ENCODE measurements at regions not wholly inside any gene's neighbourhood (a gene's known extent, or its start where the extent isn't known, plus 50 kb on each side); places are given as distances from the start of the nearest gene placed in this dataset.

- Histone ChIP-seq H3K9me3 (ENCODE audit: insufficient read depth in 2 of 2, low read depth in 1 of 2, low read length in 1 of 2) (no peaks in the 10 kb centered on the region), H3K56ac (replicated peaks; ENCODE audit: insufficient read length, low read depth, low read length) (no peak overlapping the region), H2BK20ac (ENCODE audit: low read length) (no peak overlapping the region), H4K20me1 (replicated peaks in 1 of 2; ENCODE audit: control insufficient read depth in 1 of 2, insufficient read depth in 2 of 2, low read length in 2 of 2) (no peaks in the 10 kb centered on the region), H2BK120ac (replicated peaks; ENCODE audit: low read depth, low read length) (no peak overlapping the region), H3K79me2 (ENCODE audit: control insufficient read depth in 1 of 2, insufficient read depth in 2 of 2, low read length in 2 of 2) (no peaks in the 10 kb centered on the region), H2BK15ac (ENCODE audit: low read length) (no peak overlapping the region), H3K9ac (replicated peaks in 1 of 4; ENCODE audit: extremely low read depth in 1 of 4, low read depth in 3 of 4, low read length in 3 of 4) (no peak overlapping the region), H3K36me3 (ENCODE audit: control insufficient read depth in 2 of 4, insufficient read depth in 4 of 4, low read length in 3 of 4) (no peaks in the 10 kb centered on the region), H3K18ac (ENCODE audit: extremely low read depth, low read length) (no peak overlapping the region), H2AK5ac (ENCODE audit: low read depth, low read length) (no peak overlapping the region), H2BK12ac (ENCODE audit: low read depth, low read length) (no peak overlapping the region), H3K23me2 (ENCODE audit: low read depth, low read length) (no peaks in the 10 kb centered on the region), H3K27ac (ENCODE audit: low read depth, low read length) (no peak overlapping the region), H3K79me1 (ENCODE audit: low read depth, low read length) (no peaks in the 10 kb centered on the region; the same call in 1 of the 2 replicates), H2BK5ac (ENCODE audit: low read depth, low read length) (no peak overlapping the region), H4K91ac (replicated peaks; ENCODE audit: insufficient read length, low read length) (no peak overlapping the region), H3K4me2 (ENCODE audit: insufficient read depth in 1 of 2, low read depth in 2 of 2, low read length in 2 of 2) (no peak overlapping the region), H3K4ac (replicated peaks; ENCODE audit: insufficient read length, low read depth, low read length) (no peak overlapping the region), H3K27me3 (replicated peaks in 1 of 4; ENCODE audit: control insufficient read depth in 3 of 4, extremely low read depth in 1 of 4, insufficient read depth in 3 of 4, low read length in 3 of 4) (no peaks in the 10 kb centered on the region; a peak in 2 of 7 replicates), H4K5ac (ENCODE audit: insufficient read length, low read depth, low read length) (no peak overlapping the region), H3K23ac (ENCODE audit: insufficient read length) (no peak overlapping the region), H2AFZ (ENCODE audit: low read length) (no peak overlapping the region), H4K8ac (ENCODE audit: extremely low read depth, insufficient read depth, low read length) (no peak overlapping the region), H3K4me1 (replicated peaks in 1 of 4; ENCODE audit: control insufficient read depth in 3 of 4, insufficient read depth in 4 of 4, low read length in 3 of 4) (peaks cover 0 to 6% (median 5%) of the 10 kb centered on the region in 4 experiments; a peak in 5 of 7 replicates), H3K14ac (ENCODE audit: insufficient read length) (no peak overlapping the region), H3K4me3 (ENCODE audit: extremely low read depth in 1 of 4, insufficient read depth in 2 of 4, low read depth in 3 of 4, low read length in 4 of 4) (no peak overlapping the region)
- DNase-seq (ENCODE audit: low read depth in 1 of 2, low spot score in 2 of 2) = no peak
- 88% methylated on average over 4 of the region's 4 CpGs; no CpG with 5 or more reads in 1 of the 2 experiments for WGBS, 2 experiments (ENCODE audit: extremely low coverage in 1 of 2, insufficient coverage in 1 of 2, insufficient read length in 1 of 2, insufficient replicate concordance in 2 of 2, low coverage in 1 of 2, low lambda C conversion rate in 2 of 2, missing lambda C conversion rate in 1 of 2)
- ChIA-PET POLR2A (ENCODE audit: partially characterized antibody) (no interaction called here), CTCF (ENCODE audit: partially characterized antibody) (interaction anchor here (0.9 to 4.0 kb wide), 11 partner anchors 11 to 490 kb away, joined by 3 to 18 read pairs (median 5); no protein-coding TSS in a partner anchor)
- no peak for FAIRE-seq
- TF ChIP-seq TEAD4 (IDR thresholded peaks at IDR 0.05; ENCODE audit: low read depth, low read length) (no peak), MAFK (IDR thresholded peaks at IDR 0.05; ENCODE audit: low read depth, low read length) (no peak), RXRA (IDR thresholded peaks at IDR 0.05; ENCODE audit: insufficient read depth, low read depth, low read length) (no peak), TBP (IDR thresholded peaks at IDR 0.05; ENCODE audit: low read depth, low read length) (no peak), EGR1 (IDR thresholded peaks at IDR 0.05; ENCODE audit: borderline replicate concordance, low read depth, low read length) (no peak), NANOG (IDR thresholded peaks at IDR 0.05; ENCODE audit: insufficient read depth, low read depth, low read length, poor library complexity, severe bottlenecking) (no peak), SIX5 (IDR thresholded peaks at IDR 0.05; ENCODE audit: low read depth, low read length) (no peak)
These were observed 166.9 kb upstream of the NCK2 start for GRCh38 chr2:105577762-105578161.
